ENCODE measurements at regions not wholly inside any gene's neighbourhood (a gene's known extent, or its start where the extent isn't known, plus 50 kb on each side); places are given as distances from the start of the nearest gene placed in this dataset.

DNA sequence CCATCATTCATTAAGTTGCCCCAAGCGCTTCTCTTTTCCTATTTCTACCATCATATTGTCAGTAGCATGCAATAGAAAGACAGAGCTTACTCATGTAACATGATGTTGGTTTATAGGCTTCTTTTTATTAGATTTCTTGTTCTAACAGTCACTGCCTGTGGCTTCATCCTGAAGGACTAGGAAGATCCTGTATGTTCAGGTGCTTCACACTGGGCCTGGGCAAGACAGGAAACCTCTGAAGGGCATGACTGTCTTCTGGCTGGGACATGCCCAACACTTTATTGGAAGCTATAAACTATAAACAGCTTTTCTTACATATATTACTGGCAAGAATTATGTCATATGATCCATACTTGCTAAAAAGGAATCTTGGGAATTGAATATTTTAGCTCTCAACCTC is 258.4 kb upstream of the AKR1E2 start:
- no peak for TF ChIP-seq TAF1 (IDR thresholded peaks at IDR 0.05; ENCODE audit: borderline replicate concordance, low read depth, low read length)
- TF ChIP-seq POLR2AphosphoS5 (IDR thresholded peaks at IDR 0.05; ENCODE audit: low read depth, low read length), result no peak
- no peak for TF ChIP-seq POLR2A (IDR thresholded peaks at IDR 0.05; ENCODE audit: low read depth, low read length)

All from GM12892 (cell line).